Hepatocyte (in vitro differentiated cells): ENCODE measurements at regions not wholly inside any gene's neighbourhood (a gene's known extent, or its start where the extent isn't known, plus 50 kb on each side); places are given as distances from the start of the nearest gene placed in this dataset.

Experiments used
- CTCF ChIP-seq: fragments of 200-600 bp; sonication (generic); IDR thresholded peaks from 2 replicates; pipeline ENCODE4 v1.5.1; 2016; ENCODE audit warnings: antibody characterized with exemption, mild to moderate bottlenecking; ENCODE audit not compliant: poor library complexity
- EZH2 ChIP-seq: fragments of 200-600 bp; sonication (generic); IDR thresholded peaks from 2 replicates; pipeline ENCODE4 v1.6.1; 2016; ENCODE audit warnings: antibody characterized with exemption, mild to moderate bottlenecking, borderline replicate concordance

GRCh38 chr3:177294221-177294620 lies 96.9 kb upstream of the TBL1XR1 start:
- TF ChIP-seq CTCF (no peak), EZH2 (no peak)
